ENCODE measurements at regions not wholly inside any gene's neighbourhood (a gene's known extent, or its start where the extent isn't known, plus 50 kb on each side); places are given as distances from the start of the nearest gene placed in this dataset.
"Not testable (repeated sequence)": the region's sequence is repeated elsewhere in the genome, so short reads cannot be mapped to it uniquely, and the experiment has no call there.

DNA sequence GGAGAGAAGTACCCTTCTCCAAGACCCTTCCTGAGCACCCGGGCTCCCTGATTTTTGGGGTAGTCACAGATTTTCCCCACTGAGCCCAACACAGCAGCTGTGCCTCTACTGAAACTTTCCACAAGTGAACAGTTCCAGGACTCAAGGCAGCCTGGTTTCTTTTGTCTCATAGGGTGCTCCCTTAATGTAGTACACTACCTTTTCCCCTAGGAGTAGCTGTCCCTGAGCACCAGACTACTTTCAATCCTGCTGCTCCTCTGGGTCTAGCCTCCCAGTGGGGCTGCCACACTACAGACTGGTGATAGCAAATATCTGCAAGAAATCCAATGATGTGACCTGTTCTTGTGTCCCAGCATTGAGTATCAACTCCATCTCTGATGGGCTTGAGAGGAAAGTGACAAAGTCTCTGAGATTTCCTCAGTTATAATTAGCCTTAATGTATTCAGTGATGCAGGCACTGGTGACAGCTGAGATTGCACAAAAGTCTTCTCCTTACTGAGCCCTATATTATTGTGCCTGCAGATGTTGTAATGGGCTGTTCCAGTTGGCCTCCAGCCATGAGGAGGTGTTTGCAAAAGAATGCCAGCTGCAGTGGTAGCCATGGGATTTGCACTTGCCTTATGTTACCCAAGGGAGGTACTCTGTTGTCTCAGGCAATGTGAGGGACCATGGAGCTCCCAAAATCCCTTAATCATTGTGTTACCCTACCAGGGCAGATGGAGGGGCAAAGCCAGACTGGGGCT is 1802.5 kb downstream of the EFNA5 start:
- no peak overlapping the region for H3K27ac ChIP-seq (ENCODE audit: low read length)
- H3K9me3 ChIP-seq (ENCODE audit: insufficient read depth, low read length): no peaks in the 10 kb centered on the region
- no peaks in the 10 kb centered on the region for H3K79me2 ChIP-seq (ENCODE audit: low read length)
- H3K27me3 ChIP-seq (ENCODE audit: low read depth, low read length): no peaks in the 10 kb centered on the region
- H2AFZ ChIP-seq (ENCODE audit: low read depth, low read length): no peak overlapping the region
- H3K4me2 ChIP-seq (ENCODE audit: low read length): no peak overlapping the region
- H3K9ac ChIP-seq (ENCODE audit: low read length): no peak overlapping the region
- no peaks in the 10 kb centered on the region for H3K4me1 ChIP-seq (ENCODE audit: low read length)
- no peaks in the 10 kb centered on the region for H3K36me3 ChIP-seq (replicated peaks; ENCODE audit: low read depth, low read length)
- H4K20me1 ChIP-seq (ENCODE audit: insufficient read depth, low read length): no peaks in the 10 kb centered on the region
- TF ChIP-seq, protein P1, sequence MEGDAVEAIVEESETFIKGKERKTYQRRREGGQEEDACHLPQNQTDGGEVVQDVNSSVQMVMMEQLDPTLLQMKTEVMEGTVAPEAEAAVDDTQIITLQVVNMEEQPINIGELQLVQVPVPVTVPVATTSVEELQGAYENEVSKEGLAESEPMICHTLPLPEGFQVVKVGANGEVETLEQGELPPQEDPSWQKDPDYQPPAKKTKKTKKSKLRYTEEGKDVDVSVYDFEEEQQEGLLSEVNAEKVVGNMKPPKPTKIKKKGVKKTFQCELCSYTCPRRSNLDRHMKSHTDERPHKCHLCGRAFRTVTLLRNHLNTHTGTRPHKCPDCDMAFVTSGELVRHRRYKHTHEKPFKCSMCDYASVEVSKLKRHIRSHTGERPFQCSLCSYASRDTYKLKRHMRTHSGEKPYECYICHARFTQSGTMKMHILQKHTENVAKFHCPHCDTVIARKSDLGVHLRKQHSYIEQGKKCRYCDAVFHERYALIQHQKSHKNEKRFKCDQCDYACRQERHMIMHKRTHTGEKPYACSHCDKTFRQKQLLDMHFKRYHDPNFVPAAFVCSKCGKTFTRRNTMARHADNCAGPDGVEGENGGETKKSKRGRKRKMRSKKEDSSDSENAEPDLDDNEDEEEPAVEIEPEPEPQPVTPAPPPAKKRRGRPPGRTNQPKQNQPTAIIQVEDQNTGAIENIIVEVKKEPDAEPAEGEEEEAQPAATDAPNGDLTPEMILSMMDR (IDR thresholded peaks at IDR 0.05; ENCODE audit: low read depth, low read length): no peak
- no peak for TF ChIP-seq EZH2phosphoT487 (IDR thresholded peaks at IDR 0.05; ENCODE audit: low read depth)
- H3K4me3 ChIP-seq (ENCODE audit: low read length): no peak overlapping the region

DNA sequence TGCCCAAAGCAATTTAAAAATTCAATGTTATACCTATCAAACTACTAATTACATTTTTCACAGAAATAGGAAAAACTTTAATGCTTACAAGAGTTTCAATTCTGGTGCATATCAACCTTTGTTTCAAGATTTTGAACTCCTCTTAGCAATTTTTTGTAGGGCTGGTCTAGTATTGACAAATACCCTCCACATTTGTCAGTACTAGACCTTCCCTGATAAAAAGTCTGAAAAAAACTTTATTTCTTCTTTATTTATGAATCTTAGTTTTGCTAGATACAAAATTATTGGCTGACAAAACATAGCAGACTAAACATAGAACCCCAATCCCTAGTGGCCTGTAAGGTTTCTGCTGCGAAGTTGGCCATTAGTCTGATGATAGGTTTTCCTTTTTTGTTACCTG is 1804.9 kb downstream of the EFNA5 start:
- TF ChIP-seq, protein P1 (IDR thresholded peaks at IDR 0.05; ENCODE audit: low read depth, low read length): no peak
- TF ChIP-seq EZH2phosphoT487 (IDR thresholded peaks at IDR 0.05; ENCODE audit: low read depth): no peak
- H3K9me3 ChIP-seq (ENCODE audit: insufficient read depth, low read length): no peaks in the 10 kb centered on the region
- no peak overlapping the region for H3K4me2 ChIP-seq (ENCODE audit: low read length)
- H4K20me1 ChIP-seq (ENCODE audit: insufficient read depth, low read length): no peaks in the 10 kb centered on the region
- H2AFZ ChIP-seq (ENCODE audit: low read depth, low read length): no peak overlapping the region
- H3K4me3 ChIP-seq (ENCODE audit: low read length): no peak overlapping the region
- H3K79me2 ChIP-seq (ENCODE audit: low read length): no peaks in the 10 kb centered on the region
- H3K27ac ChIP-seq (ENCODE audit: low read length): no peak overlapping the region
- no peaks in the 10 kb centered on the region for H3K36me3 ChIP-seq (replicated peaks; ENCODE audit: low read depth, low read length)
- no peaks in the 10 kb centered on the region for H3K27me3 ChIP-seq (ENCODE audit: low read depth, low read length)
- no peaks in the 10 kb centered on the region for H3K4me1 ChIP-seq (ENCODE audit: low read length)
- no peak overlapping the region for H3K9ac ChIP-seq (ENCODE audit: low read length)

DNA sequence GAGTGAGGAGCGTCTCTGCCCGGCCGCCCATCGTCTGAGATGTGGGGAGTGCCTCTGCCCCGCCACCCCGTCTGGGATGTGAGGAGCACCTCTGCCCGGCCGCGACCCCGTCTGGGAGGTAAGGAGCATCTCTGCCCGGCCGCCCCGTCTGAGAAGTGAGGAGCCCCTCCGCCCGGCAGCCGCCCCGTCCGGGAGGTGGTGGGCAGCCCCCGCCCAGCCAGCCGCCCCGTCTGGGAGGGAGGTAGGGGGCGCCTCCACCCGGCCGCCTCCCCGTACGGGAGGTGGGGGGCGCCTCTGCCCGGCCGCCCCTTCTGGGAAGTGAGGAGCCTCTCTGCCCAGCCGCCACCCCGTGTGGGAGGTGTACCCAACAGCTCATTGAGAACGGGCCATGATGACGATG is 1811.4 kb downstream of the EFNA5 start:
- H3K27ac ChIP-seq (ENCODE audit: low read length); H3K79me2 ChIP-seq (ENCODE audit: low read length); H2AFZ ChIP-seq (ENCODE audit: low read depth, low read length); H3K9me3 ChIP-seq (ENCODE audit: insufficient read depth, low read length); H3K4me1 ChIP-seq (ENCODE audit: low read length); H3K4me2 ChIP-seq (ENCODE audit: low read length); H4K20me1 ChIP-seq (ENCODE audit: insufficient read depth, low read length); H3K9ac ChIP-seq (ENCODE audit: low read length); H3K4me3 ChIP-seq (ENCODE audit: low read length); H3K27me3 ChIP-seq (ENCODE audit: low read depth, low read length); H3K36me3 ChIP-seq (replicated peaks; ENCODE audit: low read depth, low read length): not testable (repeated sequence)

DNA sequence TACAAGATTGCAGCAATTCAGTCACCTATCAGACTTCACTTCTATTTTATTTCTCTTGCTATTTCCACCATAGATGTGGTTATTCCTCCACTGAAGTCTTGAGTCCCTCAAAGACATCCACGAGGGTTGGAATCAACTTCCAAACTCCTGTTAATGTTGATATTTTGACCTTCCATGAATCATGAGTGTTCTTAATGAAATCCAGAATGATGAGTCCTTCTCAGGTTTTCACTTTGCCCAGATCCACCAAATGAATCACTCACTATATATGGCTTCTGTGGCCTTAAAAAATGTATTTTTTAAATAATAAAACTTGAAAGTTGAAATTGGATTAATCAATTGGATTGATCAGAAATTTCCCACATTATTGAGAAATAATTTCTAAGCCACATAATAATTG is 1821.0 kb downstream of the EFNA5 start:
- no peak for TF ChIP-seq EZH2phosphoT487 (IDR thresholded peaks at IDR 0.05; ENCODE audit: low read depth)
- TF ChIP-seq, protein P1 (IDR thresholded peaks at IDR 0.05; ENCODE audit: low read depth, low read length): no peak
- Histone ChIP-seq H3K4me3 (ENCODE audit: low read length) (no peak overlapping the region), H4K20me1 (ENCODE audit: insufficient read depth, low read length) (no peaks in the 10 kb centered on the region), H3K4me2 (ENCODE audit: low read length) (no peak overlapping the region), H3K4me1 (ENCODE audit: low read length) (no peaks in the 10 kb centered on the region), H3K79me2 (ENCODE audit: low read length) (no peaks in the 10 kb centered on the region), H3K27me3 (ENCODE audit: low read depth, low read length) (no peaks in the 10 kb centered on the region), H3K9ac (ENCODE audit: low read length) (no peak overlapping the region), H2AFZ (ENCODE audit: low read depth, low read length) (no peak overlapping the region), H3K27ac (ENCODE audit: low read length) (no peak overlapping the region), H3K9me3 (ENCODE audit: insufficient read depth, low read length) (no peaks in the 10 kb centered on the region), H3K36me3 (replicated peaks; ENCODE audit: low read depth, low read length) (no peaks in the 10 kb centered on the region)
